ENCODE measurements at regions not wholly inside any gene's neighbourhood (a gene's known extent, or its start where the extent isn't known, plus 50 kb on each side); places are given as distances from the start of the nearest gene placed in this dataset.
A peak's percentile ranks its signal among the peaks of the same experiment; 100 is the strongest.
"Not testable (repeated sequence)": the region's sequence is repeated elsewhere in the genome, so short reads cannot be mapped to it uniquely, and the experiment has no call there.

DNA sequence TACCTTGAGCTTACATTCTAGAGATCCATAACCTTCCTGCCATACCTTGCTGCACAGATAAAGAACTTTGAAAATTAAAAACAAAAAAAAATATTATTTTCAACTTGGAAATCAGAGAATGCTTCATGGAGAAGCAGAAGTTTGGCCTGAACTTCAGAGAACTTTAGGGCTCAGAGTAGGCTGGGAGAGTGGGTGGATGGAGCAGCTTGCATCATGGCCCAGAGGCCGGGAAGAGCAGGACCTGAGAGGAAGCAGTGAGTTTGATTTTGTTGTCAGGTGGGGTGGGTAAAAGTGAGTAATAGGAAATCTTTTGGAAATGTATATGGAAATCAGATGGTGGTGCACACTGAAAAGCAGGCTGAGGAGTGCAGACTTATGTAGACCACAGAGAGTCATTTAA is 228.5 kb upstream of the KRR1 start:
- no peak overlapping the region for H3K9ac ChIP-seq
- H3K4me2 ChIP-seq (ENCODE audit: unreplicated experiment) = no peak overlapping the region
- no peaks in the 10 kb centered on the region for H3K79me2 ChIP-seq (ENCODE audit: insufficient read depth)
- no peaks in the 10 kb centered on the region for H3K9me3 ChIP-seq (ENCODE audit: low read depth)
- no peak overlapping the region for H2AFZ ChIP-seq
- H3K36me3 ChIP-seq (ENCODE audit: low read depth) = no peaks in the 10 kb centered on the region
- WGBS, 2 experiments (ENCODE audit: low coverage in 1 of 2, low lambda C conversion rate in 2 of 2, missing lambda C conversion rate in 2 of 2) = 89 to 91% methylated on average over 1 of the region's 1 CpG
- peaks cover 8% of the 10 kb centered on the region; the same call in 1 of the 2 replicates for H3K4me1 ChIP-seq (ENCODE audit: insufficient read depth)
- in situ Hi-C loops (cut with MboI) = no loop called here
- H3K27me3 ChIP-seq (replicated peaks; ENCODE audit: insufficient read depth) = no peaks in the 10 kb centered on the region
- DNase-seq = no peak
- H3K9me2 ChIP-seq (ENCODE audit: insufficient read depth) = no peaks in the 10 kb centered on the region
- no peak overlapping the region for H3K27ac ChIP-seq
- TF ChIP-seq EZH2phosphoT487 (IDR thresholded peaks at IDR 0.05; ENCODE audit: insufficient read depth, low read depth) (no peak), EZH2 (IDR thresholded peaks at IDR 0.05; ENCODE audit: insufficient read depth, poor library complexity, severe bottlenecking) (no peak)
- no peak overlapping the region for H3K4me3 ChIP-seq
- H4K20me1 ChIP-seq (ENCODE audit: insufficient read depth) = no peaks in the 10 kb centered on the region
- H3F3A ChIP-seq (ENCODE audit: insufficient read depth) = no peaks in the 10 kb centered on the region

DNA sequence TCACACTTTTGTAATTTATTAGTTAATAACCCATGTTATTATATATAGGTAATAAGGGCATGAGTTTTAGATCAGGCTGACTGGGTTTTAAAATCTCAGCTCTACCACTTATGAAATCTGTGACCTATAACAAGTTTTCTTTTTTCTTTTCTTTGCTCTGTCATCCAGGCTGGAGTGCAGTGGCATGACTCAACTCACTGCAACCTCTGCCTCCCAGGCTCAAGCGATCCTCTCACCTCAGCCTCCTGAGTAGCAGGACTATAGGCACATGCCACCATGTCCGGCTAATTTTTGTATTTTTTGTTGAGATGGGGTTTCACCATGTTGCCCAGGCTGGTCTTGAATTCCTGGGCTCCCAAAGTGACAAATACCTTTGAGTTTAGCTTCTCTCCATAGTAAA is 227.7 kb upstream of the KRR1 start:
- H3K9me3 ChIP-seq (ENCODE audit: low read depth); H3K27me3 ChIP-seq (replicated peaks; ENCODE audit: insufficient read depth); H3K9me2 ChIP-seq (ENCODE audit: insufficient read depth); H3K27ac ChIP-seq; H2AFZ ChIP-seq; H3K36me3 ChIP-seq (ENCODE audit: low read depth); H3K79me2 ChIP-seq (ENCODE audit: insufficient read depth); H4K20me1 ChIP-seq (ENCODE audit: insufficient read depth); H3K4me2 ChIP-seq (ENCODE audit: unreplicated experiment); H3K9ac ChIP-seq; in situ Hi-C loops (cut with MboI); H3F3A ChIP-seq (ENCODE audit: insufficient read depth); DNase-seq; H3K4me1 ChIP-seq (ENCODE audit: insufficient read depth); H3K4me3 ChIP-seq: not testable (repeated sequence)
- 95 to 96% methylated on average over 2 of the region's 2 CpGs for WGBS, 2 experiments (ENCODE audit: low coverage in 1 of 2, low lambda C conversion rate in 2 of 2, missing lambda C conversion rate in 2 of 2)

DNA sequence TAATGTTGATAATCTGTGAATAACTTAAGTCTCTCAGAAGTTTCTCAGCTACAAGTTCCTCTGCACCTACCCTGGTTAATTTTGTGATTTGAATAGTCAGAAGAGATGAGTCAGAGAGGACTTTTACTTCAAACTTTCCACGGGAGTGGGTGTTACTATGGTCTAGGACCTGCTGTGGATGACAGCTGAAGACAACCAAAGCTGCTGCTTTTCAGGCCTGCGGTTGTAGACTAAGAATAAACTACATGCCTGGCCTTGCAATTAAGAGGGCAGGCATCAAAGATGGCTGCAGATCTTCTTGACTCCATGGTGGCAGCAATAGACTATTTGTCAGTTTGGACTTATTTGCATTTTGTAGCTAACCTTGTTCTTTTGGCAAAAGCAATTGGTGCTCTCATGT is 227.1 kb upstream of the KRR1 start:
- in situ Hi-C loops (cut with MboI) = no loop called here
- no peaks in the 10 kb centered on the region for H3K9me2 ChIP-seq (ENCODE audit: insufficient read depth)
- H3K9ac ChIP-seq = no peak overlapping the region
- no peaks in the 10 kb centered on the region for H3K27me3 ChIP-seq (replicated peaks; ENCODE audit: insufficient read depth)
- 49 to 50% methylated on average over 2 of the region's 2 CpGs for WGBS, 2 experiments (ENCODE audit: low coverage in 1 of 2, low lambda C conversion rate in 2 of 2, missing lambda C conversion rate in 2 of 2)
- H3K79me2 ChIP-seq (ENCODE audit: insufficient read depth) = no peaks in the 10 kb centered on the region
- H3K4me3 ChIP-seq = no peak overlapping the region
- no peaks in the 10 kb centered on the region for H3K36me3 ChIP-seq (ENCODE audit: low read depth)
- DNase-seq = peak; percentile 51
- no peak overlapping the region for H3K27ac ChIP-seq
- H3K4me2 ChIP-seq (ENCODE audit: unreplicated experiment) = no peak overlapping the region
- TF ChIP-seq EZH2phosphoT487 (IDR thresholded peaks at IDR 0.05; ENCODE audit: insufficient read depth, low read depth) (no peak), EZH2 (IDR thresholded peaks at IDR 0.05; ENCODE audit: insufficient read depth, poor library complexity, severe bottlenecking) (no peak)
- H4K20me1 ChIP-seq (ENCODE audit: insufficient read depth) = no peaks in the 10 kb centered on the region
- no peaks in the 10 kb centered on the region for H3K9me3 ChIP-seq (ENCODE audit: low read depth)
- H3F3A ChIP-seq (ENCODE audit: insufficient read depth) = no peaks in the 10 kb centered on the region
- no peak overlapping the region for H2AFZ ChIP-seq
- H3K4me1 ChIP-seq (ENCODE audit: insufficient read depth) = peaks cover 8% of the 10 kb centered on the region; the same call in 1 of the 2 replicates

DNA sequence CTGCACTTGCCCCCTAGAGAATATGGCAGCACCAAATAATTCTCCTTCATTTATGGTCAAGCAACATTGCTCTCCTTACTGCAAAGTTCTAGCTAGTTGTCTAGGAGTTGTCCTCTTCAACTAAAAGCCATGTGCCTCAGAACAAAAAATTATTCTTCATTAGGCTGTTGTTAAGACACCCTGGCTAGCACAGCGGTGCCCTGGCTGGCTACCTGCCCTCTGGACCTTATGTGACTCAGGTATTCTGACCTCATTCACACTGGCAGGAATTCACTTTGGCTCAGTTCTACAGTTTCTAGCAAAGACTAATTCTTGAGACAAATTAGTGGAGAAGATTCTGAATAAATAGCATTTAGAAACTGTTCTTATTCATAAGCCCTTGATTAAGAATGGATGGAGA is 224.4 kb upstream of the KRR1 start:
- H3K36me3 ChIP-seq (ENCODE audit: low read depth) = no peaks in the 10 kb centered on the region
- DNase-seq = peak; percentile 42
- in situ Hi-C loops (cut with MboI) = no loop called here
- H4K20me1 ChIP-seq (ENCODE audit: insufficient read depth) = no peaks in the 10 kb centered on the region
- H3K9me3 ChIP-seq (ENCODE audit: low read depth) = no peaks in the 10 kb centered on the region
- no peak overlapping the region for H3K4me3 ChIP-seq
- peaks cover 8% of the 10 kb centered on the region; the same call in 1 of the 2 replicates for H3K4me1 ChIP-seq (ENCODE audit: insufficient read depth)
- H3K27me3 ChIP-seq (replicated peaks; ENCODE audit: insufficient read depth) = no peaks in the 10 kb centered on the region
- H3K4me2 ChIP-seq (ENCODE audit: unreplicated experiment) = no peak overlapping the region
- no peaks in the 10 kb centered on the region for H3K9me2 ChIP-seq (ENCODE audit: insufficient read depth)
- no peak overlapping the region for H3K27ac ChIP-seq
- no peak overlapping the region for H2AFZ ChIP-seq
- no peaks in the 10 kb centered on the region for H3K79me2 ChIP-seq (ENCODE audit: insufficient read depth)
- no peak overlapping the region for H3K9ac ChIP-seq
- TF ChIP-seq EZH2 (IDR thresholded peaks at IDR 0.05; ENCODE audit: insufficient read depth, poor library complexity, severe bottlenecking) (no peak), EZH2phosphoT487 (IDR thresholded peaks at IDR 0.05; ENCODE audit: insufficient read depth, low read depth) (no peak)
- WGBS, 2 experiments (ENCODE audit: low coverage in 1 of 2, low lambda C conversion rate in 2 of 2, missing lambda C conversion rate in 2 of 2) = 80 to 82% methylated on average over 1 of the region's 1 CpG
- H3F3A ChIP-seq (ENCODE audit: insufficient read depth) = no peaks in the 10 kb centered on the region

DNA sequence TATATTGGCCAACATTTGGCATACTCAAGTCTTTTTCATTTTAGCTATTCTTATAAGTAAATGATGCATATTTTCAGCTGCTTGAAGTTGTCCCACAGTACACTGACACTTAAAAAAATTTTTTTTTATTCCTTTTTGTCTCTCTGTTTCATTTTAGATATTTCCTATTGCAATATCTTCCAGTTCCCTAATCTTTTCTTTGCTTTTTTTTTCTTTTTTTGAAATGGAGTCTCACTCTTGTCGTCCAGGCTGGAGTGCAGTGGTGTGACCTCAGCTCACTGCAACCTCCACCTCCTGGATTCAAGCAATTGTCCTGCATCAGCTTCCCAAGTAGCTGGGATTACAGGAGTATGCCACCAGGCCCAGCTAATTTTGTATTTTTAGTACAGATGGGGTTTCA is 217.4 kb upstream of the KRR1 start:
- no peaks in the 10 kb centered on the region for H3K79me2 ChIP-seq (ENCODE audit: insufficient read depth)
- 75 to 91% methylated on average over 1 of the region's 1 CpG for WGBS, 2 experiments (ENCODE audit: low coverage in 1 of 2, low lambda C conversion rate in 2 of 2, missing lambda C conversion rate in 2 of 2)
- H3K9me3 ChIP-seq (ENCODE audit: low read depth) = no peaks in the 10 kb centered on the region
- TF ChIP-seq EZH2 (IDR thresholded peaks at IDR 0.05; ENCODE audit: insufficient read depth, poor library complexity, severe bottlenecking) (no peak), EZH2phosphoT487 (IDR thresholded peaks at IDR 0.05; ENCODE audit: insufficient read depth, low read depth) (no peak)
- H2AFZ ChIP-seq = no peak overlapping the region
- H4K20me1 ChIP-seq (ENCODE audit: insufficient read depth) = no peaks in the 10 kb centered on the region
- no peaks in the 10 kb centered on the region for H3K27me3 ChIP-seq (replicated peaks; ENCODE audit: insufficient read depth)
- H3K9me2 ChIP-seq (ENCODE audit: insufficient read depth) = no peaks in the 10 kb centered on the region
- peaks cover 21% of the 10 kb centered on the region for H3K4me1 ChIP-seq (ENCODE audit: insufficient read depth)
- no peak overlapping the region for H3K4me2 ChIP-seq (ENCODE audit: unreplicated experiment)
- no peak overlapping the region for H3K4me3 ChIP-seq
- no peak overlapping the region for H3K9ac ChIP-seq
- H3F3A ChIP-seq (ENCODE audit: insufficient read depth) = peaks cover 21% of the 10 kb centered on the region
- no peak for DNase-seq
- in situ Hi-C loops (cut with MboI) = no loop called here
- no peak overlapping the region for H3K27ac ChIP-seq
- no peaks in the 10 kb centered on the region for H3K36me3 ChIP-seq (ENCODE audit: low read depth)
